Loucy (cell line): ENCODE measurements at regions not wholly inside any gene's neighbourhood (a gene's known extent, or its start where the extent isn't known, plus 50 kb on each side); places are given as distances from the start of the nearest gene placed in this dataset.

ENCODE experiments used
- H2AFZ ChIP-seq: fragments of 200-600 bp; sonication (generic); 2 replicates; pipeline ENCODE4 v1.6.0; 2016; ENCODE audit warnings: antibody characterized with exemption, mild to moderate bottlenecking, low read length, moderate library complexity
- H3F3A ChIP-seq: fragments of 200-600 bp; 2 replicates; pipeline ENCODE4 v1.6.0; 2016; ENCODE audit warnings: antibody characterized with exemption, low read depth, mild to moderate bottlenecking
- H3K27me3 ChIP-seq: fragments of 200-600 bp; sonication (generic); 2 replicates; pipeline ENCODE4 v1.6.1; 2014; ENCODE audit warnings: low read length, mild to moderate bottlenecking; ENCODE audit not compliant: insufficient read depth, poor library complexity, severe bottlenecking
- H3K36me3 ChIP-seq: fragments of 200-600 bp; sonication (generic); 2 replicates; pipeline ENCODE4 v1.6.1; 2016; ENCODE audit warnings: low read length; ENCODE audit not compliant: insufficient read depth
- H3K4me1 ChIP-seq: fragments of 200-600 bp; sonication (generic); 2 replicates; pipeline ENCODE4 v1.5.1; 2014; ENCODE audit warnings: low read length, mild to moderate bottlenecking; ENCODE audit not compliant: insufficient read depth, poor library complexity, severe bottlenecking
- H3K4me2 ChIP-seq: fragments of 200-600 bp; sonication (generic); 2 replicates; pipeline ENCODE4 v1.6.0; 2014; ENCODE audit warnings: antibody characterized with exemption, low read length, low read depth, mild to moderate bottlenecking; ENCODE audit not compliant: poor library complexity, severe bottlenecking
- H3K4me3 ChIP-seq: fragments of 200-600 bp; sonication (generic); 2 replicates; pipeline ENCODE4 v1.5.1; 2014; ENCODE audit warnings: low read length, mild to moderate bottlenecking, mixed read lengths; ENCODE audit not compliant: poor library complexity, severe bottlenecking
- H3K79me2 ChIP-seq: fragments of 200-600 bp; sonication (generic); 2 replicates; pipeline ENCODE4 v1.6.1; 2014; ENCODE audit warnings: low read length; ENCODE audit not compliant: insufficient read depth
- H3K9ac ChIP-seq: fragments of 200-600 bp; sonication (generic); 2 replicates; pipeline ENCODE4 v1.6.0; 2014; ENCODE audit warnings: mild to moderate bottlenecking, low read depth, low read length, moderate library complexity; ENCODE audit not compliant: poor library complexity, severe bottlenecking
- H3K9me2 ChIP-seq: fragments of 200-600 bp; sonication (generic); replicated peaks from 2 replicates; pipeline ENCODE4 v1.6.1; 2016; ENCODE audit warnings: low read depth, low read length, mixed read lengths
- H3K9me3 ChIP-seq: fragments of 200-600 bp; sonication (generic); 2 replicates; pipeline ENCODE4 v1.6.1; 2014; ENCODE audit warnings: mild to moderate bottlenecking, antibody characterized with exemption, low read length, low read depth; ENCODE audit not compliant: insufficient read depth
- H4K20me1 ChIP-seq: fragments of 200-600 bp; sonication (generic); 2 replicates; pipeline ENCODE4 v1.6.0; 2014; ENCODE audit warnings: antibody characterized with exemption, low read length, mild to moderate bottlenecking; ENCODE audit not compliant: insufficient read depth, poor library complexity, severe bottlenecking
- CTCF ChIP-seq: fragments of 200-600 bp; sonication (generic); conservative IDR thresholded peaks from 2 replicates; pipeline ENCODE4 v1.5.1; 2014; ENCODE audit warnings: mild to moderate bottlenecking, antibody characterized with exemption, low read length
- EZH2phosphoT487 ChIP-seq: fragments of 200-600 bp; IDR thresholded peaks from 2 replicates; pipeline ENCODE4 v1.6.1; 2018; ENCODE audit warnings: antibody characterized with exemption, mild to moderate bottlenecking, moderate library complexity, borderline replicate concordance

GRCh38 chr20:46808565-46808964, 86.1 kb upstream of the EYA2 start:
- Histone ChIP-seq H3K79me2 (no peaks in the 10 kb centered on the region), H3K4me2 (no peak overlapping the region), H3K4me1 (no peaks in the 10 kb centered on the region), H3K9ac (no peak overlapping the region), H3K27me3 (no peaks in the 10 kb centered on the region), H3K9me3 (no peaks in the 10 kb centered on the region), H3F3A (no peaks in the 10 kb centered on the region), H2AFZ (no peak overlapping the region), H3K36me3 (no peaks in the 10 kb centered on the region), H3K9me2 (no peaks in the 10 kb centered on the region), H4K20me1 (no peaks in the 10 kb centered on the region), H3K4me3 (no peak overlapping the region)
- TF ChIP-seq EZH2phosphoT487 = no peak
- TF ChIP-seq CTCF = no peak

- no peak overlapping the region for H3K4me3 ChIP-seq
- H4K20me1 ChIP-seq = no peaks in the 10 kb centered on the region
- no peaks in the 10 kb centered on the region for H3K4me1 ChIP-seq
- no peaks in the 10 kb centered on the region for H3K36me3 ChIP-seq
- TF ChIP-seq EZH2phosphoT487 (no peak), CTCF (no peak)
- H3K9me2 ChIP-seq = no peaks in the 10 kb centered on the region
- H3F3A ChIP-seq = no peaks in the 10 kb centered on the region
- H3K27me3 ChIP-seq = no peaks in the 10 kb centered on the region
- no peaks in the 10 kb centered on the region for H3K9me3 ChIP-seq
- no peaks in the 10 kb centered on the region for H3K79me2 ChIP-seq
- H3K4me2 ChIP-seq = no peak overlapping the region
- H2AFZ ChIP-seq = no peak overlapping the region
- no peak overlapping the region for H3K9ac ChIP-seq
These were observed 84.8 kb upstream of the EYA2 start for GRCh38 chr20:46809706-46810360.

- H3K79me2 ChIP-seq = no peaks in the 10 kb centered on the region
- no peaks in the 10 kb centered on the region for H3K4me1 ChIP-seq
- no peaks in the 10 kb centered on the region for H3K27me3 ChIP-seq
- H3K9me3 ChIP-seq = no peaks in the 10 kb centered on the region
- H3F3A ChIP-seq = no peaks in the 10 kb centered on the region
- no peak overlapping the region for H3K4me2 ChIP-seq
- H3K9me2 ChIP-seq = no peaks in the 10 kb centered on the region
- TF ChIP-seq CTCF (no peak), EZH2phosphoT487 (no peak)
- H2AFZ ChIP-seq = no peak overlapping the region
- no peaks in the 10 kb centered on the region for H3K36me3 ChIP-seq
- no peak overlapping the region for H3K9ac ChIP-seq
- no peaks in the 10 kb centered on the region for H4K20me1 ChIP-seq
- no peak overlapping the region for H3K4me3 ChIP-seq
These were observed 84.0 kb upstream of the EYA2 start for GRCh38 chr20:46810448-46811223.
